H9 (cell line): ENCODE measurements at regions not wholly inside any gene's neighbourhood (a gene's known extent, or its start where the extent isn't known, plus 50 kb on each side); places are given as distances from the start of the nearest gene placed in this dataset.

ENCODE experiments used
- DNase-seq: peaks from one replicate; pipeline ENCODE4 v3.0.0-alpha.2; 2017
- H2AFZ ChIP-seq: one replicate; pipeline ENCODE4 v1.6.1; 2013; ENCODE audit warnings: mild to moderate bottlenecking, low read length, control low read depth, moderate library complexity
- H2AK5ac ChIP-seq: 2 replicates; pipeline ENCODE4 v1.6.1; 2013; ENCODE audit warnings: low read length, control low read depth, mixed read lengths; ENCODE audit not compliant: insufficient read length
- H2BK120ac ChIP-seq: one replicate; pipeline ENCODE4 v1.6.1; 2013; ENCODE audit warnings: low read depth, mild to moderate bottlenecking, low read length, control low read depth, inconsistent platforms; ENCODE audit not compliant: poor library complexity, severe bottlenecking
- H2BK12ac ChIP-seq: 2 replicates; pipeline ENCODE4 v1.6.1; 2013; ENCODE audit warnings: low read length, control low read depth, mixed read lengths, low read depth; ENCODE audit not compliant: insufficient read length
- H2BK15ac ChIP-seq: 2 replicates; pipeline ENCODE4 v1.6.1; 2013; ENCODE audit warnings: low read depth, low read length, control low read depth
- H2BK20ac ChIP-seq: one replicate; pipeline ENCODE4 v1.6.1; 2013; ENCODE audit warnings: low read depth, mild to moderate bottlenecking, low read length, control low read depth, inconsistent platforms; ENCODE audit not compliant: poor library complexity, severe bottlenecking
- H2BK5ac ChIP-seq: 2 replicates; pipeline ENCODE4 v1.6.1; 2013; ENCODE audit warnings: low read length, control low read depth, mixed read lengths; ENCODE audit not compliant: insufficient read length
- H3K14ac ChIP-seq: 2 replicates; pipeline ENCODE4 v1.6.1; 2013; ENCODE audit warnings: low read length, control low read depth; ENCODE audit not compliant: insufficient read depth
- H3K18ac ChIP-seq: 2 replicates; pipeline ENCODE4 v1.6.1; 2013; ENCODE audit warnings: low read depth, mild to moderate bottlenecking, mixed read lengths, low read length, control low read depth; ENCODE audit not compliant: insufficient read length
- H3K23ac ChIP-seq: 2 replicates; pipeline ENCODE4 v1.6.1; 2013; ENCODE audit warnings: low read length, control low read depth, mixed read lengths, low read depth; ENCODE audit not compliant: insufficient read length
- H3K23me2 ChIP-seq: 2 replicates; pipeline ENCODE4 v1.6.1; 2013; ENCODE audit warnings: low read depth, mild to moderate bottlenecking, mixed read lengths, low read length, control low read depth; ENCODE audit not compliant: insufficient read length, poor library complexity, severe bottlenecking
- H3K27ac ChIP-seq: 2 replicates; pipeline ENCODE4 v1.5.1; 2013; ENCODE audit warnings: low read length, control low read depth, mixed read lengths, low read depth; ENCODE audit not compliant: insufficient read length
- H3K27me3 ChIP-seq: 2 replicates; pipeline ENCODE4 v1.6.1; 2013; ENCODE audit warnings: low read length, control low read depth, inconsistent platforms; ENCODE audit not compliant: insufficient read depth
- H3K4ac ChIP-seq: 2 replicates; pipeline ENCODE4 v1.6.1; 2013; ENCODE audit warnings: low read depth, mild to moderate bottlenecking, control low read depth, inconsistent platforms, low read length, moderate library complexity
- H3K4me1 ChIP-seq: 2 replicates; pipeline ENCODE4 v1.6.1; 2013; ENCODE audit warnings: low read length, control low read depth, inconsistent platforms; ENCODE audit not compliant: insufficient read depth
- H3K4me2 ChIP-seq: 2 replicates; pipeline ENCODE4 v1.6.1; 2013; ENCODE audit warnings: low read length, control low read depth, mixed read lengths; ENCODE audit not compliant: insufficient read length, insufficient read depth
- H3K56ac ChIP-seq: 2 replicates; pipeline ENCODE4 v1.6.1; 2013; ENCODE audit warnings: low read depth, mild to moderate bottlenecking, mixed read lengths, low read length, control low read depth; ENCODE audit not compliant: insufficient read length
- H3K79me1 ChIP-seq: 2 replicates; pipeline ENCODE4 v1.6.1; 2013; ENCODE audit warnings: low read depth, mild to moderate bottlenecking, moderate library complexity, low read length, control low read depth, inconsistent platforms; ENCODE audit not compliant: insufficient read depth, poor library complexity, severe bottlenecking
- H3K79me2 ChIP-seq: 2 replicates; pipeline ENCODE4 v1.6.1; 2013; ENCODE audit warnings: low read length, control low read depth, inconsistent platforms; ENCODE audit not compliant: insufficient read depth
- H3K9ac ChIP-seq: 2 replicates; pipeline ENCODE4 v1.6.1; 2013; ENCODE audit warnings: low read length, control low read depth, mixed read lengths; ENCODE audit not compliant: insufficient read length; ENCODE audit errors: extremely low read depth
- H3K9me3 ChIP-seq: one replicate; pipeline ENCODE4 v1.6.1; 2013; ENCODE audit warnings: low read depth, low read length, inconsistent platforms; ENCODE audit not compliant: control insufficient read depth
- H3T11ph ChIP-seq: one replicate; pipeline ENCODE4 v1.6.1; 2013; ENCODE audit warnings: mild to moderate bottlenecking, low read length, control low read depth, inconsistent platforms
- H4K20me1 ChIP-seq: one replicate; pipeline ENCODE4 v1.6.1; 2013; ENCODE audit not compliant: control insufficient read depth, insufficient read length, insufficient read depth
- H4K5ac ChIP-seq: 2 replicates; pipeline ENCODE4 v1.6.1; 2013; ENCODE audit warnings: low read depth, mild to moderate bottlenecking, mixed read lengths, low read length, control low read depth; ENCODE audit not compliant: insufficient read length
- H4K8ac ChIP-seq: replicated peaks from 2 replicates; pipeline ENCODE4 v1.6.1; 2013; ENCODE audit warnings: low read length, control low read depth, mixed read lengths, low read depth; ENCODE audit not compliant: insufficient read length
- H4K91ac ChIP-seq: 2 replicates; pipeline ENCODE4 v1.6.1; 2013; ENCODE audit warnings: low read depth, mild to moderate bottlenecking, moderate library complexity, mixed read lengths, low read length, control low read depth; ENCODE audit not compliant: insufficient read length
- H3K27ac Mint-ChIP-seq, 3 experiments: 2 replicates in 2 of 3; 3 replicates in 1 of 3; pipeline ENCODE4 v1.8.0; 2020 to 2021; ENCODE audit warnings: mixed read lengths in 3 of 3, mild to moderate bottlenecking in 1 of 3, moderate library complexity in 1 of 3
- H3K27me3 Mint-ChIP-seq: 2 replicates; pipeline ENCODE4 v1.8.0; 2021; ENCODE audit warnings: low read depth, mild to moderate bottlenecking, moderate library complexity, mixed read lengths
- H3K36me3 Mint-ChIP-seq, 3 experiments: 2 replicates in 2 of 3; 3 replicates in 1 of 3; pipeline ENCODE4 v1.8.0; 2020 to 2021; ENCODE audit warnings: low read depth in 3 of 3, mixed read lengths in 3 of 3; ENCODE audit not compliant: insufficient read depth in 1 of 3
- H3K4me1 Mint-ChIP-seq, 2 experiments: 2 replicates each; pipeline ENCODE4 v1.8.0; 2020; ENCODE audit warnings: mixed read lengths in 2 of 2
- H3K4me3 Mint-ChIP-seq, 2 experiments: 2 replicates in 1 of 2; 3 replicates in 1 of 2; pipeline ENCODE4 v1.8.0; 2020 to 2021; ENCODE audit warnings: mild to moderate bottlenecking in 2 of 2, mixed read lengths in 2 of 2, moderate library complexity in 1 of 2
- H3K9me3 Mint-ChIP-seq, 2 experiments: 2 replicates in 1 of 2; 3 replicates in 1 of 2; pipeline ENCODE4 v1.8.0; 2020; ENCODE audit warnings: mild to moderate bottlenecking in 2 of 2, mixed read lengths in 2 of 2, moderate library complexity in 1 of 2
- WGBS: extraction: QIAGEN DNeasy Blood & Tissue Kit; methylation state at CpG from one replicate; pipeline ENCODE4 v1.1.7; 2013; ENCODE audit warnings: missing lambda C conversion rate, low lambda C conversion rate, mixed read lengths; ENCODE audit not compliant: insufficient read length; ENCODE audit errors: extremely low coverage; 5-methylcytosine and 5-hydroxymethylcytosine counted together
- TF ChIP-seq, protein P1 (sequence below): fragments of 200-600 bp; sonication (generic); conservative IDR thresholded peaks from 3 replicates; pipeline ENCODE4 v1.8.0; 2021; ENCODE audit warnings: antibody characterized with exemption, mild to moderate bottlenecking

DNA sequence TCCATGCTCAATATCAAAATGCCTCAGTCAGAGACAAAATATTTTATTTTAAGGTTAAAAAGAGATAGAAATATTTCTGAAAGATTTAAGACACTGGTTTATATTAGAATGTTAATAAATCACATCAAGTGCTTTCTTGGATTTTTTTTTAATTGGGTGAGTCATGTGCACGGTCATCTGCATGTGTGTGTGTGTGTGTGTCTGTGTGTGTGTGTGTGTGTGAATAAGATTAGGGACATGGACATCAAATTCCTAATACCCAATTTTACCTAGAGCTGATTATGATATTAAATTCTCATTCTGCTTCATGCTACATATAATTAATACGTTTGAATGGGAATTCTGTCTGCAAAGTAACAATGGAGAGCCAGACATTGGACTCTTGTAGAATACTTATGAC lies 122.9 kb downstream of the BASP1 start:
- Histone ChIP-seq H3K4ac (no peak overlapping the region), H4K8ac (no peak overlapping the region), H3K79me2 (no peaks in the 10 kb centered on the region), H3K4me1 (no peaks in the 10 kb centered on the region), H3K27ac (no peak overlapping the region), H3K18ac (no peak overlapping the region), H2AFZ (no peak overlapping the region), H3K27me3 (no peaks in the 10 kb centered on the region), H3K23me2 (no peaks in the 10 kb centered on the region), H2BK120ac (no peak overlapping the region), H4K91ac (no peak overlapping the region), H3K14ac (no peak overlapping the region), H3K9ac (no peak overlapping the region), H2AK5ac (no peak overlapping the region), H2BK20ac (no peak overlapping the region), H2BK15ac (no peak overlapping the region), H4K20me1 (no peaks in the 10 kb centered on the region), H3K79me1 (no peaks in the 10 kb centered on the region), H3K9me3 (no peaks in the 10 kb centered on the region), H3K4me2 (no peak overlapping the region), H2BK12ac (no peak overlapping the region), H4K5ac (no peak overlapping the region), H3K23ac (no peak overlapping the region), H3K56ac (no peak overlapping the region), H3T11ph (no peak overlapping the region), H2BK5ac (no peak overlapping the region)
- no peak overlapping the region for H3K4me3 Mint-ChIP-seq
- H3K27me3 Mint-ChIP-seq = peaks cover 1% of the 10 kb centered on the region; the same call in 1 of the 2 replicates
- H3K9me3 Mint-ChIP-seq = peaks cover 15 to 25% of the 10 kb centered on the region in 2 experiments
- TF ChIP-seq, protein P1, sequence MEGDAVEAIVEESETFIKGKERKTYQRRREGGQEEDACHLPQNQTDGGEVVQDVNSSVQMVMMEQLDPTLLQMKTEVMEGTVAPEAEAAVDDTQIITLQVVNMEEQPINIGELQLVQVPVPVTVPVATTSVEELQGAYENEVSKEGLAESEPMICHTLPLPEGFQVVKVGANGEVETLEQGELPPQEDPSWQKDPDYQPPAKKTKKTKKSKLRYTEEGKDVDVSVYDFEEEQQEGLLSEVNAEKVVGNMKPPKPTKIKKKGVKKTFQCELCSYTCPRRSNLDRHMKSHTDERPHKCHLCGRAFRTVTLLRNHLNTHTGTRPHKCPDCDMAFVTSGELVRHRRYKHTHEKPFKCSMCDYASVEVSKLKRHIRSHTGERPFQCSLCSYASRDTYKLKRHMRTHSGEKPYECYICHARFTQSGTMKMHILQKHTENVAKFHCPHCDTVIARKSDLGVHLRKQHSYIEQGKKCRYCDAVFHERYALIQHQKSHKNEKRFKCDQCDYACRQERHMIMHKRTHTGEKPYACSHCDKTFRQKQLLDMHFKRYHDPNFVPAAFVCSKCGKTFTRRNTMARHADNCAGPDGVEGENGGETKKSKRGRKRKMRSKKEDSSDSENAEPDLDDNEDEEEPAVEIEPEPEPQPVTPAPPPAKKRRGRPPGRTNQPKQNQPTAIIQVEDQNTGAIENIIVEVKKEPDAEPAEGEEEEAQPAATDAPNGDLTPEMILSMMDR = no peak
- WGBS = no CpG with 5 or more reads among the region's 2 CpGs
- H3K27ac Mint-ChIP-seq = no peak overlapping the region
- peaks cover 7 to 8% (median 8%) of the 10 kb centered on the region in 3 experiments for H3K36me3 Mint-ChIP-seq
- peaks cover 7% of the 10 kb centered on the region in 2 experiments for H3K4me1 Mint-ChIP-seq
- no peak for DNase-seq
